ENCODE measurements at regions not wholly inside any gene's neighbourhood (a gene's known extent, or its start where the extent isn't known, plus 50 kb on each side); places are given as distances from the start of the nearest gene placed in this dataset.

GRCh38 chr10:4643471-4643870, 182.5 kb upstream of the AKR1E2 start:
- no peak for TF ChIP-seq CTCF (conservative IDR thresholded peaks at IDR 0.05; ENCODE audit: low read depth, low read length)
- TF ChIP-seq EZH2phosphoT487 (IDR thresholded peaks at IDR 0.05; ENCODE audit: borderline replicate concordance, low read length) = no peak

Data from PC-3 (cell line).